SU-DHL-6 (cell line): ENCODE measurements at regions not wholly inside any gene's neighbourhood (a gene's known extent, or its start where the extent isn't known, plus 50 kb on each side); places are given as distances from the start of the nearest gene placed in this dataset.
A peak's percentile ranks its signal among the peaks of the same experiment; 100 is the strongest.

Experiments used
- H2AFZ ChIP-seq: fragments of 200-600 bp; sonication (generic); 2 replicates; pipeline ENCODE4 v1.6.1; 2014; ENCODE audit warnings: low read depth, mild to moderate bottlenecking, moderate library complexity, mixed read lengths, antibody characterized with exemption, low read length; ENCODE audit not compliant: severe bottlenecking
- H3F3A ChIP-seq: fragments of 200-600 bp; shearing (Covaris generic); 2 replicates; pipeline ENCODE4 v1.6.0; 2016; ENCODE audit warnings: antibody characterized with exemption, mild to moderate bottlenecking; ENCODE audit not compliant: insufficient read depth
- H3K27ac ChIP-seq: fragments of 200-600 bp; sonication (generic); 2 replicates; pipeline ENCODE4 v1.5.1; 2016; ENCODE audit warnings: low read depth, mild to moderate bottlenecking, low read length, moderate library complexity, mixed read lengths
- H3K27me3 ChIP-seq: fragments of 200-600 bp; sonication (generic), shearing (Covaris generic); 2 replicates; pipeline ENCODE4 v1.6.0; 2014; ENCODE audit warnings: mild to moderate bottlenecking, low read length
- H3K36me3 ChIP-seq: fragments of 200-600 bp; sonication (generic); 2 replicates; pipeline ENCODE4 v1.6.1; 2014; ENCODE audit warnings: mild to moderate bottlenecking, low read length, mixed read lengths
- H3K4me2 ChIP-seq: fragments of 300-600, 200-600 bp; shearing (Covaris generic), sonication (generic); 2 replicates; pipeline ENCODE4 v1.6.0; 2014; ENCODE audit warnings: low read length, low read depth, mild to moderate bottlenecking; ENCODE audit not compliant: poor library complexity, severe bottlenecking
- H3K4me3 ChIP-seq: fragments of 200-600 bp; sonication (generic); 2 replicates; pipeline ENCODE4 v1.5.1; 2014; ENCODE audit warnings: antibody characterized with exemption, low read length, mild to moderate bottlenecking, mixed read lengths; ENCODE audit not compliant: insufficient read depth, poor library complexity, severe bottlenecking
- H3K79me2 ChIP-seq: fragments of 200-600 bp; sonication (generic); 2 replicates; pipeline ENCODE4 v1.6.1; 2014; ENCODE audit warnings: mild to moderate bottlenecking, low read length, moderate library complexity; ENCODE audit not compliant: insufficient read depth
- H3K9ac ChIP-seq: fragments of 200-600 bp; sonication (generic); 2 replicates; pipeline ENCODE4 v1.7.0; 2014; ENCODE audit warnings: mild to moderate bottlenecking, low read length
- H3K9me2 ChIP-seq: fragments of 200-600 bp; sonication (generic); replicated peaks from 2 replicates; pipeline ENCODE4 v1.6.1; 2014; ENCODE audit warnings: low read length; ENCODE audit not compliant: insufficient read depth
- H3K9me3 ChIP-seq: fragments of 200-600 bp; sonication (generic); 2 replicates; pipeline ENCODE4 v1.6.1; 2014; ENCODE audit warnings: low read length, mixed read lengths; ENCODE audit not compliant: insufficient read depth
- H4K20me1 ChIP-seq: fragments of 200-600 bp; sonication (generic); 2 replicates; pipeline ENCODE4 v1.6.1; 2014; ENCODE audit warnings: low read depth, mild to moderate bottlenecking, antibody characterized with exemption, low read length, moderate library complexity, mixed read lengths
- EZH2phosphoT487 ChIP-seq: fragments of 200-600 bp; sonication (generic), shearing (Covaris generic); conservative IDR thresholded peaks from 2 replicates; pipeline ENCODE4 v1.6.1; 2018; ENCODE audit warnings: mild to moderate bottlenecking, antibody characterized with exemption, low read length, moderate library complexity, mixed read lengths
- TF ChIP-seq, protein P1 (sequence below): fragments of 200-600 bp; sonication (generic); IDR thresholded peaks from one replicate; pipeline ENCODE4 v1.5.1; 2017; ENCODE audit warnings: antibody characterized with exemption, mild to moderate bottlenecking, low read length, moderate library complexity; ENCODE audit not compliant: insufficient read depth, poor library complexity, severe bottlenecking

DNA sequence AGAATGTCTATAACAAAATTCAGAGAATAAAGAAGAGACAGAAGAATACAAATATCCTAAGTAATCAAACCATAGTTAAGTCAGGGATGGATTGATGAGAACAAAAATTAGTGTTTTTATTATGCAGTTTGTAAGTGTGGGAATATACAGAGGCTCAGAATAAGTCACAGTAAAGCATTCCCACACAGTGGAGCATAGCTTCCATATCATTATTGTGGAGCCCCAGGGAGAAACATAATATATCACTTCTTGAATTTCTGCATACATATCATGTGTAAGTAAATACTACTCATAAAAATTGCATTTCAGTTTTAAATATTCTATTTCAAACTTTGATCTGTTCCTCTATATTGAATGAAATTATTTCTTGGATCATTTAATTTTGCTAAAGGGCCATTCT is 790.4 kb downstream of the PLA2G4A start:
- no peak overlapping the region for H3K4me3 ChIP-seq
- no peaks in the 10 kb centered on the region for H3K27me3 ChIP-seq
- peaks cover 4% of the 10 kb centered on the region; the same call in 1 of the 2 replicates for H3K9me3 ChIP-seq
- no peak overlapping the region for H2AFZ ChIP-seq
- no peak overlapping the region for H3K27ac ChIP-seq
- H4K20me1 ChIP-seq: no peaks in the 10 kb centered on the region
- no peak overlapping the region for H3K9ac ChIP-seq
- no peaks in the 10 kb centered on the region for H3F3A ChIP-seq
- H3K36me3 ChIP-seq: no peaks in the 10 kb centered on the region
- no peaks in the 10 kb centered on the region for H3K9me2 ChIP-seq
- no peaks in the 10 kb centered on the region for H3K79me2 ChIP-seq
- no peak for TF ChIP-seq EZH2phosphoT487
- TF ChIP-seq, protein P1, sequence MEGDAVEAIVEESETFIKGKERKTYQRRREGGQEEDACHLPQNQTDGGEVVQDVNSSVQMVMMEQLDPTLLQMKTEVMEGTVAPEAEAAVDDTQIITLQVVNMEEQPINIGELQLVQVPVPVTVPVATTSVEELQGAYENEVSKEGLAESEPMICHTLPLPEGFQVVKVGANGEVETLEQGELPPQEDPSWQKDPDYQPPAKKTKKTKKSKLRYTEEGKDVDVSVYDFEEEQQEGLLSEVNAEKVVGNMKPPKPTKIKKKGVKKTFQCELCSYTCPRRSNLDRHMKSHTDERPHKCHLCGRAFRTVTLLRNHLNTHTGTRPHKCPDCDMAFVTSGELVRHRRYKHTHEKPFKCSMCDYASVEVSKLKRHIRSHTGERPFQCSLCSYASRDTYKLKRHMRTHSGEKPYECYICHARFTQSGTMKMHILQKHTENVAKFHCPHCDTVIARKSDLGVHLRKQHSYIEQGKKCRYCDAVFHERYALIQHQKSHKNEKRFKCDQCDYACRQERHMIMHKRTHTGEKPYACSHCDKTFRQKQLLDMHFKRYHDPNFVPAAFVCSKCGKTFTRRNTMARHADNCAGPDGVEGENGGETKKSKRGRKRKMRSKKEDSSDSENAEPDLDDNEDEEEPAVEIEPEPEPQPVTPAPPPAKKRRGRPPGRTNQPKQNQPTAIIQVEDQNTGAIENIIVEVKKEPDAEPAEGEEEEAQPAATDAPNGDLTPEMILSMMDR: no peak
- no peak overlapping the region for H3K4me2 ChIP-seq

DNA sequence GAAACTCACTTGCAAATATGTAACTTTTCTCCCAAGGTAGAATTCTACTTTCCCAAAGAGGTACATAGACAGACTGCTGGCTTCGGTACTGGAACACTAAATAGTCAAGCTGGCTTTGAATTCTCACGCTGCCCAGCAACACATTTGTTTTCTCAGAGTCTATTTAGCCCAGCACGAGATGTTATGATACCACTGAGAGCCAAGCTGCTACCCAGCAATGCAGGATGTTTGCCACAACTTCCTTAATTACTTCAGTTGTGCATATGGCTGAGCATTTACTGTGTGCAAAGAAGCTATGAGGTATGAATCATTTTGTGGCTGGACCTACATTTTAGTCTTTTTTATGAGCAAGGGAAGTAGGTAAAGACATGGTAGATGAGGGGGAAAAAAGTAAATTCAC is 793.2 kb downstream of the PLA2G4A start:
- TF ChIP-seq EZH2phosphoT487: no peak
- TF ChIP-seq, protein P1: no peak

DNA sequence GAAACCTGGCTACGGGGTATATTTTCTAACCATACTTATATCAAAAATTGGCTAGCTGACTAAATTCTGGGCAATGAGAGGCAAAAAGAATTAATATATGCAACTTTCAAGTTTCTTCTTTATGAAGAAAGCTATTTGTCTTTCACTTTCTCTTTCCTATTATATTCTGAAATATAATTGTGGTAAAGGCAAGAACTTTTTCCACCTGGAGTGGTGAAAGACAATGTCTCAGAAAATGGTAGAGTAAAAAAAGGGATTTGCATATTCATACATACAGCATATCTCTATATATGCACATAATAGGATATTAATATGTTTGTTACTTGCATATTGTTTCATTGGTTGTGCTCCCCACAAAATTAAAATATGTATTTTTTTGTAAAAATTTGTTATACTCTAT is 793.8 kb downstream of the PLA2G4A start:
- Histone ChIP-seq H3K4me2 (no peak overlapping the region), H3F3A (no peaks in the 10 kb centered on the region)

More for the DNA sequence above, 793.2 kb downstream of the PLA2G4A start:
- no peaks in the 10 kb centered on the region for H3K79me2 ChIP-seq
- no peak overlapping the region for H3K4me3 ChIP-seq
- no peaks in the 10 kb centered on the region for H3K36me3 ChIP-seq
- no peak overlapping the region for H3K27ac ChIP-seq
- H4K20me1 ChIP-seq: no peaks in the 10 kb centered on the region
- H3K9me3 ChIP-seq: peaks cover 4% of the 10 kb centered on the region; the same call in 1 of the 2 replicates
- no peak overlapping the region for H3K9ac ChIP-seq
- no peaks in the 10 kb centered on the region for H3K9me2 ChIP-seq
- no peaks in the 10 kb centered on the region for H3F3A ChIP-seq
- no peaks in the 10 kb centered on the region for H3K27me3 ChIP-seq
- H3K4me2 ChIP-seq: no peak overlapping the region
- peak overlapping the region; percentile 39 for H2AFZ ChIP-seq

More for the DNA sequence above, 793.8 kb downstream of the PLA2G4A start:
- Histone ChIP-seq H3K9me2 (no peaks in the 10 kb centered on the region), H3K27ac (no peak overlapping the region), H2AFZ (no peak overlapping the region), H3K36me3 (no peaks in the 10 kb centered on the region), H3K9ac (no peak overlapping the region), H4K20me1 (no peaks in the 10 kb centered on the region), H3K79me2 (no peaks in the 10 kb centered on the region), H3K27me3 (no peaks in the 10 kb centered on the region), H3K9me3 (peaks cover 4% of the 10 kb centered on the region; the same call in 1 of the 2 replicates), H3K4me3 (no peak overlapping the region)
- TF ChIP-seq, protein P1: no peak
- no peak for TF ChIP-seq EZH2phosphoT487
